ENCODE measurements at regions not wholly inside any gene's neighbourhood (a gene's known extent, or its start where the extent isn't known, plus 50 kb on each side); places are given as distances from the start of the nearest gene placed in this dataset.
"Not testable (repeated sequence)": the region's sequence is repeated elsewhere in the genome, so short reads cannot be mapped to it uniquely, and the experiment has no call there.

- DNase-seq: no peak
Measured at GRCh38 chrX:104376937-104377336, 122.2 kb upstream of the ESX1 start.

- no peak for DNase-seq
Measured at GRCh38 chrX:104372547-104372946, 117.8 kb upstream of the ESX1 start.

DNA sequence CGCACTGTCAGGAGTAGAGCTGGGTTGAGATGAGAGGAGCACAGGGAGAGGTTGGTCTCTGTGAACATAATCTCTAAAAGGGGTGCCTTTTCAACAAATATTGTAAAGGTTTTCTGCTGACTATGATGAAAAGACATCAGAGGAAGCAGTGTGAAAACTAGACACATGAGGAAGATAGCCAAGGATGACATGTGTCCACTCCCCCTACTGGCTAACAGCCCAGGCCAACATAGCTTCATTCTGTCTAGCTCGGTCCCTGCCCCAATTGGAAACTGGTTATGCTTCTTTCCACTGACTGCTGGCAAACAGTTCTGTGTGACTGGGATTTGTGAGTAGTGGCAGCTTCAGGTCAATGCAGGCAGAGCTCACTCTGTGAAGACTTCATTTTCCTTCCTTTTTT lies 115.4 kb upstream of the ESX1 start:
- no peak for DNase-seq

GRCh38 chrX:104360774-104361173 lies 106.0 kb upstream of the ESX1 start:
- not testable (repeated sequence) for DNase-seq

GRCh38 chrX:104359124-104359523 lies 104.4 kb upstream of the ESX1 start:
- DNase-seq: no peak

GRCh38 chrX:104351173-104351769 lies 96.5 kb upstream of the ESX1 start:
- no peak for DNase-seq

- DNase-seq: no peak
Measured at GRCh38 chrX:104347860-104348259, 93.1 kb upstream of the ESX1 start.

GRCh38 chrX:104343428-104344129 lies 88.8 kb upstream of the ESX1 start:
- peak; percentile 58 for DNase-seq

DNA sequence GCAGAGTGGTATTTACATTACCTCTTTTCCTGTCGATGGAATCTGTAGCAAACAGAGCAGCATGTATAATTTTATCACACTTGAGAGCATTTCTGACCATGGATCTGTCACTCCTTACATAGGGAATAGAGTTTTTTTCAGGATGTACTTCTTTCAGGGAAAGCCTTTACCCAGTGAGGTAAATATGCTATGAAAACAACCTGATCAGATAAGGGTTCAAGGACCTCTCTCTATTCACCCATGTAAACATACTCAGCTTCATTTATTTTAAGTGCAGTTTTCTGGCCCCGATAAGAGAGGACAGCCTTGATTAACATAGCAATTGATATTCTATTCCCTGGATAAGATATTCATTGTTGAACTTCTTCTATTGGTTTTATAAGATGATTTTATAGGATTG lies 87.3 kb upstream of the ESX1 start:
- no peak for DNase-seq

DNA sequence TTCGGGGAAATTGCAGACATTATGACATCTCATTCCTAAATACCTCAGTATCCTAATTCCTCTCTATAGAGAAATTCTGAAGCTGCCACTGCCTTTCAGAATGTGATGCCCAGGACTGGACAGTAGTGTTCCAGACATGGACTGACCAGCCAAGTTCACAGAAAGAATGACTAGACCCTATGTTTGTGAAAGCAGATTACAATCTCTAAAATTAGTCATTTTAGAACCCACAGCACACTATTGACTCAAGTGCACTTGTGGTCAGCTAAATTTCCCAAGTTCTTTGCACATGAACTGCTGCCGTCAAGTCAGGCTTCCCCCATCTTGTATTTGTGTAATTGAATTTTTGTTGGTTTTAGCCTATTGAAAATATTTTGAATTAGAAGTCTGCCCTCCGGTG lies 81.0 kb upstream of the ESX1 start:
- DNase-seq: no peak

DNA sequence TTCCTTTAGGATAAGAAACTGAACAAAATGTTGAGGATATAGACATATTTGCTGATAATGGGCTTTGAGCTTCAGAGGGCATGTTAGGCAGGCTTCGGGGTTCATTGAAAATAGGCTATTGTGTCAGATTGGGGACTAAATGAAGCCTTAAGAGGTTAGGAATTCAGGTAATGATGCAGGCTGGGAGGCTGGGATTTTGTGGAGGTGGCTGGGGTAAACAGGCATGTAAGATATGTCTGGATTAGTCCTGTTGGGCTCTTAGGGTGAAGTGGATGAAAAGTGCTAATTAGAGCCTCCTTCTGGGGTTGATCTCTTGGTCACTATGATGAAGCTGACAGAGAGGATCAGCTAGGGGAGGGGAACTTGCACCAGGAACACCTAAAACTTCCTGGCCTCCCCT lies 80.2 kb upstream of the ESX1 start:
- no peak for DNase-seq

DNA sequence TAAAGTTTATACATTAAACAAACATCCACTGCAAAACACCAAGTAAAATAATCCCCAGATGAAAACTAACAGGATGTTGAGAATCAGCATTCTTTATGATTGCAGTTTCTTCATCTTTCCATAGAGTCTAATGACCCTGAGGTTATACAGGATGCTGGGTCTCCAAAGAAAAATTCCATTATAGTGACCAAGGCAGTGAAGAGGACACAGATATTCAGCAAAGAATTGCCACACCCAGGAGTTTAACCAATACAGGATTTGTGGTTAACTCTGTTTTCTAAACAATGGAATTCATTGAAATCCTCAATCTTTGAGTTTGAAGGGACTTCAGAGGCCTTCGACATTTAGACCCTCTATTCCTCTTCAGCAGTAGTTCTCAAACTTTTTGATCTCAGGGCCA lies 76.2 kb upstream of the ESX1 start:
- DNase-seq: no peak

GRCh38 chrX:104329731-104330130 lies 75.0 kb upstream of the ESX1 start:
- no peak for DNase-seq

- no peak for DNase-seq
Measured at GRCh38 chrX:104325213-104325585, 70.5 kb upstream of the ESX1 start.

DNA sequence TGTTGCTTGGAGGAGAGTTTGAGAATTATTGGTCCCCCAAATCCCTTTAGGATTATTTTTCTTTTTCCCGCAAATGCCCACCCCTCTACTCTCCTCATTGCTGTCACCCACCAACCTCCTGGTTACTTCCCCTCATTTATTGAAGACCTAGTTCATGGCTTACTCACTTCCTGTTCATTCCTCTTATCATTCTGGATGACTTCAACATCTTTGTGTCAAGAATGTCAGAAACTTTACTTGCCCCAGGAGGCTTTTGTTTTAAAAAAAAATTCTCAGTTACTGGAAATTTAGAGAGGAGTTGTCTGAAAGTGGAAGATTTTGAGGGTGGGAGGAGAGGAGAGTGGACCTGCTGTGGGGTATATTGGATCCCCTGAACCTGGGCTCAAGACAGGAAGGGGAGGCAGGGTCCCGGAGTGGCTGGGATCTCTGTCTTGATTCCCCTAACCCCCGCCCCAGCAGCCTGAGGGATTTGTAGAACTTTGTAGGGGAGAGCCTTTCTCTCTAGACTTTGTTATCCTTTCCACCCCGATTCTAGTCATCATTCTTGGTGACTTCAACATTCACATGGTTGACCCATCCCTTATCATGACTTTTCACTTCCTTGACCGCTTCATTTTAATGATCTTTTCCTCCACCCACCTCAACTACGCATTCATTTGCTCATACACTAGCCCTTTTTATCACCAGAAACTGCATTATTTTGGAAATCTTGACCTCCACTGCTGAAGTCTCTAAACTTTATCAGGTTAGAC lies 69.9 kb upstream of the ESX1 start:
- DNase-seq: no peak

GRCh38 chrX:104319346-104319745 lies 64.6 kb upstream of the ESX1 start:
- no peak for DNase-seq

DNA sequence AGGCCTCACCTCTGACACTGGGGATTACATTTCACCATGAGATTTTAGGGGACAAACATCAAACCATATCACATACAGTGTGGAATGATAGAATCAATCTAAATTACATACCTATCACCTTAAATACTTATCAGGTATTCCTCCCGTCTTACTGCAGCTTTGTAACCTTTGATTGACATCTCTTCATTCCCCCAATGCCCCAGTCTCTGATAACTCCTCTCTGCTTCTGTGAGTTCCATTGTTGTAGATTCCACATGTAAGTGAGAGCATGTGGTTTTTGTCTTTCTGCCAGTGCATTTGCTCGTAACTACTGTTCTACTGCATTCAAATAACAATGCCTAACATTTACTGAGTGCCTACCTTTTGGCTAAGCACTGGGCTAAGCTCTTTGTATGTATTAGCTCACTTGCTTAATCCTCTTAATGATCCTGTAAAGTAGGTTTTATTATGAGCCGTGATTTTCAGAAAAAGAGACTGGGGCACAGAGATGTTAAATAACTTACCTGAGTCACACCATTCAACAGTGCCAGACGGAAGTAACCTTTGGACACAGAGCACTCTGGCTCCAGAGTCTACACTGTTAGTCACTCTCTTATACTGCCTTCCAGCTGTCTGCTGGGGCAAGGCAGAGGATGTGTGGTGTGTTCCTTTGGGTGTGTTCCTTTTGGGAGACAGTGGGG lies 63.7 kb upstream of the ESX1 start:
- no peak for DNase-seq

- no peak for DNase-seq
Measured at GRCh38 chrX:104316739-104317138, 62.0 kb upstream of the ESX1 start.

DNA sequence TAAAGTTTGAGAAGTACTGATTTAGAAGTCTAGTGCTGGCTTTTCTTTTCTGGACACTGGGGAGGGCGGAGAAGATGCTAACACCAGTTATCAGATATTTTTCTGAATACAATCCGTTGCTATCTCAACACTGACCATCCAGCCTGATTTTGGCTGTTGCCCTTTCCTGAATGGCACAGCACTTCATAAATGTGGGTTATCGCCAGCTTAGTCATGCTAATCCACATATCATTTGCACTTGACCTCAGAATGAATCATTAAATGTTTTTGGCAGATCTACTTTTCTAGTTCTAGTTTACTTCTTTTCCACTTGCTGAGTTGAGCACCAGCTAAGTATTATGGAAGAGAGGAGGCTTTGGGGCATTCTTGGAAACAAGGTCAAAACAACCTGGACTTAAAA lies 60.8 kb upstream of the ESX1 start:
- DNase-seq: no peak

GRCh38 chrX:104310657-104311254 lies 56.0 kb upstream of the ESX1 start:
- DNase-seq: no peak

DNA sequence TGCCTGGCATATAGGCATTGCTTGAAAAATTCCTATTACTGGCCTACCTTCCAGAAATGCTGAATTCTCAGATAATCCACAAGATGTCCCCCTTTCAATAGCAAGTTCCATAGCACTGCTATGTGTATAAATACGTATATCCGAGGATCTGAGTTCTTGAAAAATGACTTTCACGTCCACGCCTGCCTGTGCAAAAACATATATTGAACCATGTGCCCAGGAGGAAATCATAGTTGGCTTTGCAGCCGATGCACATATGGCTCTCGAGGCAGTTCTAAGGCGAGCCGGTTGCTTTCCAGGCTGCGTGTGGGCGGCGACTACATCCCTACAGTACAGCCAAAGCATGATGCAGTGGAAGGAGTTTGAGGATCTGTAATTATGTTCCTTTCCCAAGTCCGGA lies 55.4 kb upstream of the ESX1 start:
- no peak for DNase-seq

GRCh38 chrX:104309169-104309568 lies 54.4 kb upstream of the ESX1 start:
- no peak for DNase-seq

- no peak for DNase-seq
Measured at GRCh38 chrX:104307341-104307740, 52.6 kb upstream of the ESX1 start.

Measured in activated CD8-positive, alpha-beta memory T cell treated with anti-CD3 and anti-CD28 coated beads for 24 hours (primary cell).